A673 (cell line): ENCODE measurements at regions not wholly inside any gene's neighbourhood (a gene's known extent, or its start where the extent isn't known, plus 50 kb on each side); places are given as distances from the start of the nearest gene placed in this dataset.

ENCODE experiments used
- BruUV-seq: library from RNA; stranded (reverse); fragments of 400-500 nt; replicated peaks from 2 replicates; lab custom pipeline; 2021; lab: Mats Ljungman, UMichigan
- CTCF ChIA-PET: fragments of 300-600 bp; sonication (Branson Sonifier 250); formaldehyde crosslinking; loops from one replicate; lab custom pipeline; 2022; ENCODE audit warnings: antibody characterized with exemption; lab: Charles Lee
- POLR2A ChIA-PET: fragments of 300-600 bp; sonication (Branson Sonifier 250); formaldehyde crosslinking; loops from one replicate; lab custom pipeline; 2022; ENCODE audit warnings: antibody characterized with exemption; ENCODE audit not compliant: low non-redundant PET; lab: Charles Lee
- DNase-seq: peaks from one replicate; pipeline ENCODE4 v3.0.0-alpha.2; 2015; ENCODE audit warnings: low spot score
- H3K27ac ChIP-seq: fragments of 200-600 bp; sonication (generic); 2 replicates; pipeline ENCODE4 v1.5.1; 2016; ENCODE audit warnings: mixed run types, low read depth, mild to moderate bottlenecking, mixed read lengths, antibody characterized with exemption, low read length; ENCODE audit not compliant: poor library complexity, severe bottlenecking
- H3K27me3 ChIP-seq: fragments of 200-600 bp; sonication (generic); replicated peaks from 2 replicates; pipeline ENCODE4 v1.6.1; 2017; ENCODE audit warnings: mixed run types, low read depth, mild to moderate bottlenecking, mixed read lengths, antibody characterized with exemption, low read length; ENCODE audit not compliant: insufficient read depth, poor library complexity
- H3K36me3 ChIP-seq: fragments of 200-600 bp; sonication (generic); 2 replicates; pipeline ENCODE4 v1.6.1; 2016; ENCODE audit warnings: mixed run types, mild to moderate bottlenecking, mixed read lengths, antibody characterized with exemption, low read length; ENCODE audit not compliant: insufficient read depth, poor library complexity, severe bottlenecking
- H3K4me1 ChIP-seq: fragments of 200-600 bp; sonication (generic); 2 replicates; pipeline ENCODE4 v1.6.1; 2017; ENCODE audit warnings: mixed run types, mild to moderate bottlenecking, mixed read lengths, antibody characterized with exemption, low read length; ENCODE audit not compliant: insufficient read depth, poor library complexity, severe bottlenecking
- H3K4me3 ChIP-seq: fragments of 200-600 bp; sonication (generic); 2 replicates; pipeline ENCODE4 v1.5.1; 2016; ENCODE audit warnings: low read depth, mixed run types, mild to moderate bottlenecking, mixed read lengths, low read length; ENCODE audit not compliant: poor library complexity, severe bottlenecking
- H3K9me3 ChIP-seq: fragments of 200-600 bp; sonication (generic); 2 replicates; pipeline ENCODE4 v1.6.1; 2016; ENCODE audit warnings: mixed run types, low read depth, mild to moderate bottlenecking, mixed read lengths, antibody characterized with exemption, low read length; ENCODE audit not compliant: poor library complexity, severe bottlenecking
- EZH2 ChIP-seq: fragments of 200-600 bp; sonication (generic); IDR thresholded peaks from 2 replicates; pipeline ENCODE4 v1.6.1; 2017; ENCODE audit warnings: borderline replicate concordance, low read depth, mild to moderate bottlenecking, mixed read lengths, antibody characterized with exemption, low read length; ENCODE audit not compliant: poor library complexity, severe bottlenecking
- intact Hi-C: fragments of 100-400 bp; cut with micrococcal nuclease; formaldehyde crosslinking; loops from one replicate; pipeline ENCODE4 v1.10.0; 2022; ENCODE audit not compliant: unreplicated experiment
- TF ChIP-seq, protein P1 (sequence below): fragments of 300-800, 200-600 bp; sonication (generic); conservative IDR thresholded peaks from 2 replicates; pipeline ENCODE4 v1.5.1; 2017; ENCODE audit warnings: low read depth, mild to moderate bottlenecking, antibody characterized with exemption, low read length, moderate library complexity, mixed read lengths

DNA sequence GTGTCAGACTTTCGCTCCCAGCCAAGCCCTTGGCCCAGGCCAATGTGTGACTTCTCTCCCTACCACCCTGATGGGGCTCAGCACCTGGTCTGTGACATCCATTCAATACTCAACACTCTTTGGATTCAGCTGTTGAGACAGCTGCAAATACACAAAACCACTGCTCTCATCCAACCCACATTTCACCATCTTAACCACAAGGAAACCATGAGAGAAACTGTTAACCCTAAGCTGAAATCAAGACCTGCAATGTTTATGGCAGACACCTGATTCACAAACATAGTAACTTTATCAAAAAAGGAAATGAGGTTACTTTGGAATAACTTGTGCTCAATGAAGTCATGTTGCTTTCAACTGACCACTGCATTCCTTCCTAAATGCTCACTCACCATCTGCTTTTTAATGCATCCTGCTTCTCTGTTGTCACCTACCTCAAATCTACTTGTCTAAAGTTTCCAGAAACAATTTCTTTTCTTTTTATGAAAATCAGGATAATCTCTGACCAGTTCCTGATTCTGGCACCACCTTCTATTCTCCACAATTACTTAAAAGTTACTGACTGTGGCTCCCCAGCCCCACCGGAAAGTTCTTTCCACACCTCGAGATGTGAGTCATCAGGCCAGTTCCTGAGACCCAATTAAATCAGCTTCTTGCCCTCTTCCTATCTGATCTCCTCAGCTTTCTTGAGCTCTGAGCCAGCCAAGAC is 88.2 kb downstream of the NOG start:
- Histone ChIP-seq H3K27ac (no peak overlapping the region), H3K4me1 (peaks cover 6% of the 10 kb centered on the region), H3K27me3 (peaks cover 65% of the 10 kb centered on the region), H3K4me3 (no peak overlapping the region), H3K36me3 (no peaks in the 10 kb centered on the region), H3K9me3 (no peaks in the 10 kb centered on the region)
- DNase-seq = no peak
- intact Hi-C loops = no loop called here
- CTCF ChIA-PET = no interaction called here
- no TSS peak for BruUV-seq
- POLR2A ChIA-PET = no interaction called here
- no peak for TF ChIP-seq EZH2
- TF ChIP-seq, protein P1, sequence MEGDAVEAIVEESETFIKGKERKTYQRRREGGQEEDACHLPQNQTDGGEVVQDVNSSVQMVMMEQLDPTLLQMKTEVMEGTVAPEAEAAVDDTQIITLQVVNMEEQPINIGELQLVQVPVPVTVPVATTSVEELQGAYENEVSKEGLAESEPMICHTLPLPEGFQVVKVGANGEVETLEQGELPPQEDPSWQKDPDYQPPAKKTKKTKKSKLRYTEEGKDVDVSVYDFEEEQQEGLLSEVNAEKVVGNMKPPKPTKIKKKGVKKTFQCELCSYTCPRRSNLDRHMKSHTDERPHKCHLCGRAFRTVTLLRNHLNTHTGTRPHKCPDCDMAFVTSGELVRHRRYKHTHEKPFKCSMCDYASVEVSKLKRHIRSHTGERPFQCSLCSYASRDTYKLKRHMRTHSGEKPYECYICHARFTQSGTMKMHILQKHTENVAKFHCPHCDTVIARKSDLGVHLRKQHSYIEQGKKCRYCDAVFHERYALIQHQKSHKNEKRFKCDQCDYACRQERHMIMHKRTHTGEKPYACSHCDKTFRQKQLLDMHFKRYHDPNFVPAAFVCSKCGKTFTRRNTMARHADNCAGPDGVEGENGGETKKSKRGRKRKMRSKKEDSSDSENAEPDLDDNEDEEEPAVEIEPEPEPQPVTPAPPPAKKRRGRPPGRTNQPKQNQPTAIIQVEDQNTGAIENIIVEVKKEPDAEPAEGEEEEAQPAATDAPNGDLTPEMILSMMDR = no peak

GRCh38 chr17:56688151-56688550 is 94.7 kb downstream of the NOG start:
- Histone ChIP-seq H3K36me3 (no peaks in the 10 kb centered on the region), H3K4me1 (no peaks in the 10 kb centered on the region), H3K27me3 (peaks cover 5% of the 10 kb centered on the region), H3K9me3 (no peaks in the 10 kb centered on the region), H3K27ac (no peak overlapping the region), H3K4me3 (no peak overlapping the region)
- ChIA-PET CTCF (no interaction called here), POLR2A (no interaction called here)
- intact Hi-C loops = no loop called here
- DNase-seq = no peak
- TF ChIP-seq, protein P1 = no peak
- no peak for TF ChIP-seq EZH2
- BruUV-seq = no TSS peak

GRCh38 chr17:56690441-56691291 is 97.2 kb downstream of the NOG start:
- H3K27ac ChIP-seq = no peak overlapping the region
- ChIA-PET POLR2A (no interaction called here), CTCF (interaction anchor here (1.1 kb wide), 1 partner anchor 25 kb away, joined by 3 read pairs; no protein-coding TSS in a partner anchor)
- DNase-seq = no peak
- TF ChIP-seq EZH2 = no peak
- TF ChIP-seq, protein P1 = no peak
- H3K9me3 ChIP-seq = no peaks in the 10 kb centered on the region
- no peaks in the 10 kb centered on the region for H3K27me3 ChIP-seq
- no peaks in the 10 kb centered on the region for H3K4me1 ChIP-seq
- H3K36me3 ChIP-seq = no peaks in the 10 kb centered on the region
- intact Hi-C loops = no loop called here
- BruUV-seq = no TSS peak
- H3K4me3 ChIP-seq = no peak overlapping the region
